Adrenal gland (tissue), 9 donors: ENCODE measurements at regions not wholly inside any gene's neighbourhood (a gene's known extent, or its start where the extent isn't known, plus 50 kb on each side); places are given as distances from the start of the nearest gene placed in this dataset.

ENCODE experiments used
- DNase-seq, 7 donors: peaks; one replicate each; pipeline ENCODE4 v3.0.0-alpha.2; 2019 to 2020
- H3K27ac ChIP-seq, 5 donors: fragments of 200-600 bp; sonication (generic) in 4 of 5; 1 replicate in 3 of 5; 2 replicates in 2 of 5; pipeline versions ENCODE4 v1.5.1 to v1.8.0; 2016 to 2020; ENCODE audit warnings: mild to moderate bottlenecking in 1 of 5
- H3K27me3 ChIP-seq: fragments of 200-600 bp; 2 replicates; pipeline ENCODE4 v1.8.0; 2021
- H3K36me3 ChIP-seq, 2 donors: fragments of 200-600 bp; replicated peaks in 1 of 2; 1 replicate in 1 of 2; 2 replicates in 1 of 2; pipeline versions ENCODE4 v1.5.1 to v1.8.0; 2018 to 2022
- H3K4me1 ChIP-seq, 2 donors: fragments of 200-600 bp; replicated peaks in 1 of 2; 1 replicate in 1 of 2; 2 replicates in 1 of 2; pipeline versions ENCODE4 v1.5.1 to v1.8.0; 2018 to 2021
- H3K4me3 ChIP-seq, 4 donors: fragments of 200-600 bp; sonication (generic) in 3 of 4; one replicate each; pipeline ENCODE4 v1.5.1; 2016 to 2018
- H3K9me3 ChIP-seq, 3 donors: fragments of 200-600 bp; sonication (generic) in 1 of 3; replicated peaks in 1 of 3; 1 replicate in 2 of 3; 2 replicates in 1 of 3; pipeline versions ENCODE4 v1.5.1 to v1.8.0; 2016 to 2021
- CTCF ChIP-seq, 6 experiments: fragments of 450-650 bp in 4 of 6; fragments of 200-600 bp in 2 of 6; sonication (generic) in 1 of 6; IDR thresholded peaks; 1 replicate in 5 of 6; 2 replicates in 1 of 6; pipeline versions ENCODE4 v1.5.1 to v1.8.0; 2016 to 2021; ENCODE audit warnings: antibody characterized with exemption in 6 of 6, mild to moderate bottlenecking in 2 of 6, moderate library complexity in 1 of 6
- POLR2A ChIP-seq, 2 donors: fragments of 450-650 bp; IDR thresholded peaks; one replicate each; pipeline ENCODE4 v1.6.1; 2017; ENCODE audit warnings: antibody characterized with exemption in 2 of 2, mild to moderate bottlenecking in 2 of 2, moderate library complexity in 1 of 2
- WGBS, 4 donors: extraction: QIAGEN DNeasy Blood & Tissue Kit in 2 of 4; methylation state at CpG; one replicate each; pipeline versions ENCODE4 v1.1.5 to v1.1.7; 2013 to 2017; 5-methylcytosine and 5-hydroxymethylcytosine counted together
- intact Hi-C, 2 donors: fragments of 100-400 bp; cut with DNase I; formaldehyde crosslinking; loops; one replicate each; pipeline versions ENCODE4 v1.14.1 to v1.15.0; 2022 to 2023
- donor health status: healthy with polysubstance abuse.
- donor health status: Bipolar disorder and iron deficiency.
- donor health status: DM: yes; HTN: yes; CAD: no.
- donor health status: DM: no; HTN: no; CAD: no.
- donor health status: DM: no; HTN: no; CAD: no.

DNA sequence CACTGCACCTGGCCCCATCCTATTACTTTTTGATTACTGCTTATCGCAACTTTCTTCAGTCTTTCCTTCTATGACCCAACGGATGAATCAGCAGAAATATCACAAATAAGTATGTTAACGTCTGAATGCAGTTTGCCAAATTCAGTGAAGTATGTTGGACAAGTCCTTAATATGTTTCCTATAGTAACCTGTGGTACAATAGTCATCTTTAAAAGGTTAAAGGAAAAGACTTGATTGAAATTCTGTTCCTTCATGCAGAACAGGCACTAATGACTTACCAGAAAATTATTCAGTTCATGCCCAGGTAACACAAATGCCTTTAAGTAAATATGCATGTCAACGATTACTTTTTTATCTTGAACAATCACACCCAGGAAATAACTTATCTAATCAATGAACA, 242.6 kb downstream of the KCTD12 start:
- no peak for DNase-seq
- WGBS, 4 donors = 86 to 91% (median 87%) methylated on average over 4 of the region's 4 CpGs
- no peaks in the 10 kb centered on the region for H3K9me3 ChIP-seq
- intact Hi-C loops = no loop called here
- H3K4me3 ChIP-seq = no peak overlapping the region
- no peak overlapping the region for H3K27ac ChIP-seq
- no peaks in the 10 kb centered on the region for H3K36me3 ChIP-seq
- no peaks in the 10 kb centered on the region for H3K4me1 ChIP-seq
- H3K27me3 ChIP-seq = no peaks in the 10 kb centered on the region
- TF ChIP-seq POLR2A (IDR thresholded peaks at IDR 0.05) (no peak), CTCF (IDR thresholded peaks at IDR 0.05) (no peak)

DNA sequence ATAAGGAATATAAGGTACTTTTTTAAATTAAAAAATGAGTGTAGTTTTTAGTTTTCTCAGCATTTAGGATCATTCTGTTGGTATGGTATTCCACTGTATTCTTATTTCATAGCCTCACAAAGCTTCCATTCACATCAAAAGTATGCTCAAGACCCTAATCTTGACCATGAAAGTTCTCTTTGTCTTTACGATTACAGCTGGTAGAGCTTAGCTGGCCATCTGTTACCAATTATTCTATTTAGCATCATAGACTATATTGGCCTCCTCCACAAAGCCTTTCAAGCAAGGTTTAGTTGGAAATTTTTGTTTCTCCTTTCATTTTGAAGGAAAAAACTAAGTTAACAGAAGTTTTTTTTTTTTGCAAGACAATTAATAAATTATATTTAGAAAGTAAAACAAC, 245.1 kb downstream of the KCTD12 start:
- Histone ChIP-seq H3K9me3 (no peaks in the 10 kb centered on the region), H3K27ac (no peak overlapping the region), H3K36me3 (no peaks in the 10 kb centered on the region), H3K27me3 (no peaks in the 10 kb centered on the region), H3K4me1 (peaks cover 0 to 5% of the 10 kb centered on the region in 2 donors), H3K4me3 (no peak overlapping the region)
- TF ChIP-seq CTCF (IDR thresholded peaks at IDR 0.05) (no peak), POLR2A (IDR thresholded peaks at IDR 0.05) (no peak)
- no peak for DNase-seq
- intact Hi-C loops = no loop called here
- WGBS, 4 donors = 74 to 85% (median 81%) methylated on average over 1 of the region's 1 CpG

DNA sequence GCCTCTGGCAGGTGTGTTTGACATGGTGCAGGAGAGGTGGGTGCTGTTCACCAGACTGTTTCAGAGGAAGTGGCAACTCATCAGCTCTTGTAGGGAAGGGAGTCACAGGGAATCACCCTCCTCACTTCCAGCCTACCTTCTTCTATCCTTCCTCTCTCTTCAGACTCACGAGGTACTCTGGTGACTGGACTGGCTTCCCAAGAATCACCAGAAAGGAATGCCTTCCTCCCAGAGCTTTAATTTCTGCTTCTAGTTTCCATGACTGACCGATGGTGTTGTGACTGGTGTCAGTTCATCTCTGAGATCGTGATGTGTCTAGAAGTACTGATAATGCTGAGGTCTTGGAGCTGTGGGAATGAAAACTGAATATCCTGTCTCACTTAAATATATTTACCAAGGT, 247.3 kb downstream of the KCTD12 start:
- intact Hi-C loops = no loop called here
- no peak overlapping the region for H3K27ac ChIP-seq

GRCh38 chr13:76638181-76638580, 248.0 kb downstream of the KCTD12 start:
- no peak overlapping the region for H3K27ac ChIP-seq
- TF ChIP-seq CTCF (IDR thresholded peaks at IDR 0.05) = no peak
- TF ChIP-seq POLR2A (IDR thresholded peaks at IDR 0.05) = no peak
- peaks cover 0 to 8% of the 10 kb centered on the region in 2 donors for H3K4me1 ChIP-seq
- intact Hi-C loops = no loop called here
- no peaks in the 10 kb centered on the region for H3K9me3 ChIP-seq
- no peaks in the 10 kb centered on the region for H3K27me3 ChIP-seq
- DNase-seq = no peak
- no peak overlapping the region for H3K4me3 ChIP-seq
- no peaks in the 10 kb centered on the region for H3K36me3 ChIP-seq
- 75 to 79% (median 77%) methylated on average over 3 of the region's 3 CpGs for WGBS, 4 donors

More for the DNA sequence above, 247.3 kb downstream of the KCTD12 start:
- DNase-seq = no peak
- TF ChIP-seq POLR2A (IDR thresholded peaks at IDR 0.05) (no peak), CTCF (IDR thresholded peaks at IDR 0.05) (no peak)
- peaks cover 0 to 8% of the 10 kb centered on the region in 2 donors for H3K4me1 ChIP-seq
- no peak overlapping the region for H3K4me3 ChIP-seq
- no peaks in the 10 kb centered on the region for H3K9me3 ChIP-seq
- no peaks in the 10 kb centered on the region for H3K36me3 ChIP-seq
- H3K27me3 ChIP-seq = no peaks in the 10 kb centered on the region
- WGBS, 4 donors = 74 to 89% (median 81%) methylated on average over 3 of the region's 3 CpGs
